Activated CD8-positive, alpha-beta memory T cell treated with anti-CD3 and anti-CD28 coated beads for 1 hour (primary cell): ENCODE measurements at regions not wholly inside any gene's neighbourhood (a gene's known extent, or its start where the extent isn't known, plus 50 kb on each side); places are given as distances from the start of the nearest gene placed in this dataset.
"Not testable (repeated sequence)": the region's sequence is repeated elsewhere in the genome, so short reads cannot be mapped to it uniquely, and the experiment has no call there.

Experiments used
- DNase-seq, 2 donors: peaks; one replicate each; pipeline ENCODE4 v3.0.0-alpha.2; 2020; ENCODE audit warnings: low read depth in 1 of 2; ENCODE audit errors: extremely low read depth in 1 of 2

GRCh38 chr6:6724539-6725467, 136.3 kb downstream of the LY86 start:
- DNase-seq: peak; percentile 3 to 17

- no peak for DNase-seq
Measured at GRCh38 chr6:6725468-6726209, 137.1 kb downstream of the LY86 start.

- DNase-seq: no peak
Measured at GRCh38 chr6:6728169-6728941, 139.8 kb downstream of the LY86 start.

- DNase-seq: no peak
Measured at GRCh38 chr6:6729971-6730370, 141.5 kb downstream of the LY86 start.

GRCh38 chr6:6730831-6731230, 142.3 kb downstream of the LY86 start:
- no peak for DNase-seq

GRCh38 chr6:6734479-6735465, 146.3 kb downstream of the LY86 start:
- DNase-seq: no peak

- no peak for DNase-seq
Measured at GRCh38 chr6:6736791-6737654, 148.5 kb downstream of the LY86 start.

GRCh38 chr6:6737671-6738070, 149.2 kb downstream of the LY86 start:
- DNase-seq: no peak

GRCh38 chr6:6738108-6738507, 149.6 kb downstream of the LY86 start:
- DNase-seq: no peak

- DNase-seq: no peak
Measured at GRCh38 chr6:6738922-6739716, 150.6 kb downstream of the LY86 start.

GRCh38 chr6:6740595-6740994, 152.1 kb downstream of the LY86 start:
- DNase-seq: no peak

- no peak for DNase-seq
Measured at GRCh38 chr6:6741264-6741663, 152.7 kb downstream of the LY86 start.

GRCh38 chr6:6742535-6742934, 154.0 kb downstream of the LY86 start:
- DNase-seq: no peak

- DNase-seq: no peak
Measured at GRCh38 chr6:6744551-6744950, 156.0 kb downstream of the LY86 start.

- DNase-seq: not testable (repeated sequence)
Measured at GRCh38 chr6:6745637-6746332, 157.3 kb downstream of the LY86 start.

- DNase-seq: no peak
Measured at GRCh38 chr6:6746333-6746969, 157.9 kb downstream of the LY86 start.

GRCh38 chr6:6746970-6747338, 158.4 kb downstream of the LY86 start:
- DNase-seq: no peak
